ENCODE measurements at regions not wholly inside any gene's neighbourhood (a gene's known extent, or its start where the extent isn't known, plus 50 kb on each side); places are given as distances from the start of the nearest gene placed in this dataset.

- no peak for DNase-seq
These were observed 52.0 kb upstream of the TANC2 start for GRCh38 chr17:62913991-62914570.

GRCh38 chr17:62912363-62912762 lies 53.7 kb upstream of the TANC2 start:
- no peak for DNase-seq

GRCh38 chr17:62911114-62911513 lies 54.9 kb upstream of the TANC2 start:
- DNase-seq, result no peak

GRCh38 chr17:62910277-62910676 lies 55.8 kb upstream of the TANC2 start:
- no peak for DNase-seq

GRCh38 chr17:62907961-62908360 lies 58.1 kb upstream of the TANC2 start:
- no peak for DNase-seq

- no peak for DNase-seq
These were observed 59.2 kb upstream of the TANC2 start for GRCh38 chr17:62906881-62907280.

- no peak for DNase-seq
These were observed 60.8 kb upstream of the TANC2 start for GRCh38 chr17:62905233-62905632.

- no peak for DNase-seq
These were observed 63.4 kb upstream of the TANC2 start for GRCh38 chr17:62902531-62903220.

- no peak for DNase-seq
These were observed 64.5 kb upstream of the TANC2 start for GRCh38 chr17:62901544-62901943.

GRCh38 chr17:62900096-62900495 lies 65.9 kb upstream of the TANC2 start:
- DNase-seq, result no peak

GRCh38 chr17:62899361-62899760 lies 66.7 kb upstream of the TANC2 start:
- DNase-seq, result peak; percentile 89 to 96 (median 92)

GRCh38 chr17:62898239-62898864 lies 67.7 kb upstream of the TANC2 start:
- DNase-seq, result no peak

- no peak for DNase-seq
These were observed 68.3 kb upstream of the TANC2 start for GRCh38 chr17:62897706-62898105.

- DNase-seq, result peak; percentile 70 to 90 (median 78)
These were observed 70.4 kb upstream of the TANC2 start for GRCh38 chr17:62895320-62896301.

- peak; percentile 70 to 90 (median 86) for DNase-seq
These were observed 73.1 kb upstream of the TANC2 start for GRCh38 chr17:62892870-62893338.

GRCh38 chr17:62892061-62892675 lies 73.9 kb upstream of the TANC2 start:
- peak in 3 of 4 experiments; percentile 32 to 59 (median 41) for DNase-seq

GRCh38 chr17:62891659-62892058 lies 74.4 kb upstream of the TANC2 start:
- DNase-seq, result no peak

GRCh38 chr17:62888765-62889164 lies 77.3 kb upstream of the TANC2 start:
- no peak for DNase-seq

- no peak for DNase-seq
These were observed 77.9 kb upstream of the TANC2 start for GRCh38 chr17:62888148-62888547.

- no peak for DNase-seq
These were observed 78.6 kb upstream of the TANC2 start for GRCh38 chr17:62887437-62887836.

- peak in 3 of 4 experiments; percentile 31 to 59 (median 49) for DNase-seq
These were observed 76.7 kb upstream of the MARCHF10 start for GRCh38 chr17:62884781-62885180.

- DNase-seq, result peak; percentile 49 to 77 (median 64)
These were observed 74.8 kb upstream of the MARCHF10 start for GRCh38 chr17:62882878-62883277.
